ENCODE measurements at regions not wholly inside any gene's neighbourhood (a gene's known extent, or its start where the extent isn't known, plus 50 kb on each side); places are given as distances from the start of the nearest gene placed in this dataset.

- Histone ChIP-seq H3K4me1 (ENCODE audit: control insufficient read depth in 1 of 2, insufficient read depth in 2 of 2, low read length in 2 of 2) (peaks cover 0 to 3% of the 10 kb centered on the region in 2 experiments), H2BK120ac (ENCODE audit: insufficient read depth, low read length, poor library complexity) (no peak overlapping the region)
These were observed 59.1 kb downstream of the ELAPOR2 start for GRCh38 chr7:87000344-87000743.

GRCh38 chr7:86999750-87000149 lies 59.7 kb downstream of the ELAPOR2 start:
- Histone ChIP-seq H3K79me2 (ENCODE audit: control insufficient read depth, insufficient read depth, low read length, poor library complexity) (no peaks in the 10 kb centered on the region), H4K12ac (ENCODE audit: low read depth, low read length) (no peak overlapping the region), H3K4me2 (ENCODE audit: low read length) (no peak overlapping the region), H3K79me1 (ENCODE audit: low read length) (no peaks in the 10 kb centered on the region), H2BK5ac (ENCODE audit: low read depth, low read length, poor library complexity) (no peak overlapping the region), H3K36me3 (ENCODE audit: control insufficient read depth in 1 of 2, insufficient read depth in 2 of 2, low read length in 2 of 2) (no peaks in the 10 kb centered on the region), H3K4ac (ENCODE audit: low read depth, low read length) (no peak overlapping the region), H2AFZ (ENCODE audit: insufficient read depth, low read length, poor library complexity) (no peak overlapping the region), H2AK5ac (ENCODE audit: low read length) (no peak overlapping the region), H3K4me1 (ENCODE audit: control insufficient read depth in 1 of 2, insufficient read depth in 2 of 2, low read length in 2 of 2) (peaks cover 0 to 3% of the 10 kb centered on the region in 2 experiments), H4K8ac (ENCODE audit: low read depth, low read length) (no peak overlapping the region), H3K4me3 (ENCODE audit: low read depth, low read length) (no peak overlapping the region), H3K23ac (ENCODE audit: low read length) (no peak overlapping the region), H2BK12ac (ENCODE audit: low read length) (no peak overlapping the region), H4K91ac (ENCODE audit: low read depth, low read length) (no peak overlapping the region), H2BK120ac (ENCODE audit: insufficient read depth, low read length, poor library complexity) (no peak overlapping the region), H3K14ac (ENCODE audit: low read length) (no peak overlapping the region), H3K27me3 (ENCODE audit: insufficient read depth, low read length) (no peaks in the 10 kb centered on the region), H3K27ac (ENCODE audit: low read depth, low read length) (no peak overlapping the region), H3K18ac (ENCODE audit: low read length) (no peak overlapping the region), H3K9ac (ENCODE audit: low read length) (no peak overlapping the region), H3K9me3 (ENCODE audit: insufficient read depth, low read depth, low read length) (no peaks in the 10 kb centered on the region)
- WGBS (ENCODE audit: extremely low coverage, insufficient coverage, insufficient read length) = no CpG with 5 or more reads among the region's 2 CpGs
- no peak for DNase-seq

More at GRCh38 chr7:87000344-87000743, 59.1 kb downstream of the ELAPOR2 start:
- Histone ChIP-seq H3K9me3 (ENCODE audit: insufficient read depth, low read depth, low read length) (no peaks in the 10 kb centered on the region), H3K4me3 (ENCODE audit: low read depth, low read length) (no peak overlapping the region), H3K23ac (ENCODE audit: low read length) (no peak overlapping the region), H2BK12ac (ENCODE audit: low read length) (no peak overlapping the region), H4K12ac (ENCODE audit: low read depth, low read length) (no peak overlapping the region), H2BK5ac (ENCODE audit: low read depth, low read length, poor library complexity) (no peak overlapping the region), H3K18ac (ENCODE audit: low read length) (no peak overlapping the region), H4K8ac (ENCODE audit: low read depth, low read length) (no peak overlapping the region), H3K27ac (ENCODE audit: low read depth, low read length) (no peak overlapping the region), H3K4me2 (ENCODE audit: low read length) (no peak overlapping the region), H3K27me3 (ENCODE audit: insufficient read depth, low read length) (no peaks in the 10 kb centered on the region), H3K79me1 (ENCODE audit: low read length) (no peaks in the 10 kb centered on the region), H4K91ac (ENCODE audit: low read depth, low read length) (no peak overlapping the region), H3K4ac (ENCODE audit: low read depth, low read length) (no peak overlapping the region), H3K14ac (ENCODE audit: low read length) (no peak overlapping the region), H2AFZ (ENCODE audit: insufficient read depth, low read length, poor library complexity) (no peak overlapping the region), H3K36me3 (ENCODE audit: control insufficient read depth in 1 of 2, insufficient read depth in 2 of 2, low read length in 2 of 2) (no peaks in the 10 kb centered on the region), H3K79me2 (ENCODE audit: control insufficient read depth, insufficient read depth, low read length, poor library complexity) (no peaks in the 10 kb centered on the region), H2AK5ac (ENCODE audit: low read length) (no peak overlapping the region), H3K9ac (ENCODE audit: low read length) (no peak overlapping the region)
- whole genome bisulfite sequencing (ENCODE audit: extremely low coverage, insufficient coverage, insufficient read length) = no CpG with 5 or more reads among the region's 1 CpG
- peak in 1 of 2 donors; percentile 21 for DNase-seq

- no peak overlapping the region for H3K9ac ChIP-seq (ENCODE audit: low read length)
- no CpG with 5 or more reads among the region's 1 CpG for WGBS (ENCODE audit: extremely low coverage, insufficient coverage, insufficient read length)
- no peak overlapping the region for H3K4me2 ChIP-seq (ENCODE audit: low read length)
- H3K14ac ChIP-seq (ENCODE audit: low read length) = no peak overlapping the region
- H2AFZ ChIP-seq (ENCODE audit: insufficient read depth, low read length, poor library complexity) = no peak overlapping the region
- no peak overlapping the region for H4K91ac ChIP-seq (ENCODE audit: low read depth, low read length)
- no peak overlapping the region for H3K4me3 ChIP-seq (ENCODE audit: low read depth, low read length)
- H2AK5ac ChIP-seq (ENCODE audit: low read length) = no peak overlapping the region
- no peak for DNase-seq
- no peak overlapping the region for H2BK5ac ChIP-seq (ENCODE audit: low read depth, low read length, poor library complexity)
- no peak overlapping the region for H2BK12ac ChIP-seq (ENCODE audit: low read length)
- H3K79me2 ChIP-seq (ENCODE audit: control insufficient read depth, insufficient read depth, low read length, poor library complexity) = no peaks in the 10 kb centered on the region
- no peak overlapping the region for H4K8ac ChIP-seq (ENCODE audit: low read depth, low read length)
- H3K36me3 ChIP-seq (ENCODE audit: control insufficient read depth in 1 of 2, insufficient read depth in 2 of 2, low read length in 2 of 2) = no peaks in the 10 kb centered on the region
- no peak overlapping the region for H4K12ac ChIP-seq (ENCODE audit: low read depth, low read length)
- H3K27me3 ChIP-seq (ENCODE audit: insufficient read depth, low read length) = no peaks in the 10 kb centered on the region
- H3K23ac ChIP-seq (ENCODE audit: low read length) = no peak overlapping the region
- H3K4me1 ChIP-seq (ENCODE audit: control insufficient read depth in 1 of 2, insufficient read depth in 2 of 2, low read length in 2 of 2) = no peaks in the 10 kb centered on the region
- no peak overlapping the region for H3K27ac ChIP-seq (ENCODE audit: low read depth, low read length)
- no peak overlapping the region for H2BK120ac ChIP-seq (ENCODE audit: insufficient read depth, low read length, poor library complexity)
- no peak overlapping the region for H3K18ac ChIP-seq (ENCODE audit: low read length)
- no peaks in the 10 kb centered on the region for H3K9me3 ChIP-seq (ENCODE audit: insufficient read depth, low read depth, low read length)
- H3K4ac ChIP-seq (ENCODE audit: low read depth, low read length) = no peak overlapping the region
- H3K79me1 ChIP-seq (ENCODE audit: low read length) = no peaks in the 10 kb centered on the region
These were observed 63.6 kb downstream of the ELAPOR2 start for GRCh38 chr7:86995814-86996213.

- Histone ChIP-seq H2AFZ (ENCODE audit: insufficient read depth, low read length, poor library complexity) (no peak overlapping the region), H3K79me2 (ENCODE audit: control insufficient read depth, insufficient read depth, low read length, poor library complexity) (no peaks in the 10 kb centered on the region), H3K79me1 (ENCODE audit: low read length) (no peaks in the 10 kb centered on the region), H2BK12ac (ENCODE audit: low read length) (no peak overlapping the region), H2BK5ac (ENCODE audit: low read depth, low read length, poor library complexity) (no peak overlapping the region), H3K9me3 (ENCODE audit: insufficient read depth, low read depth, low read length) (no peaks in the 10 kb centered on the region), H3K36me3 (ENCODE audit: control insufficient read depth in 1 of 2, insufficient read depth in 2 of 2, low read length in 2 of 2) (no peaks in the 10 kb centered on the region), H3K4me1 (ENCODE audit: control insufficient read depth in 1 of 2, insufficient read depth in 2 of 2, low read length in 2 of 2) (no peaks in the 10 kb centered on the region), H3K14ac (ENCODE audit: low read length) (no peak overlapping the region), H3K18ac (ENCODE audit: low read length) (no peak overlapping the region), H3K4ac (ENCODE audit: low read depth, low read length) (no peak overlapping the region), H3K23ac (ENCODE audit: low read length) (no peak overlapping the region), H3K27ac (ENCODE audit: low read depth, low read length) (no peak overlapping the region), H3K27me3 (ENCODE audit: insufficient read depth, low read length) (no peaks in the 10 kb centered on the region), H3K9ac (ENCODE audit: low read length) (no peak overlapping the region), H4K12ac (ENCODE audit: low read depth, low read length) (no peak overlapping the region), H2AK5ac (ENCODE audit: low read length) (no peak overlapping the region), H3K4me3 (ENCODE audit: low read depth, low read length) (no peak overlapping the region), H2BK120ac (ENCODE audit: insufficient read depth, low read length, poor library complexity) (no peak overlapping the region), H4K8ac (ENCODE audit: low read depth, low read length) (no peak overlapping the region), H4K91ac (ENCODE audit: low read depth, low read length) (no peak overlapping the region), H3K4me2 (ENCODE audit: low read length) (no peak overlapping the region)
- DNase-seq = no peak
- WGBS (ENCODE audit: extremely low coverage, insufficient coverage, insufficient read length) = no CpG with 5 or more reads among the region's 6 CpGs
These were observed 64.3 kb downstream of the ELAPOR2 start for GRCh38 chr7:86995052-86995725.
